Left lung (tissue), 4 donors: ENCODE measurements at regions not wholly inside any gene's neighbourhood (a gene's known extent, or its start where the extent isn't known, plus 50 kb on each side); places are given as distances from the start of the nearest gene placed in this dataset.

ENCODE experiments used
- ATAC-seq: fragments of 200-7000 bp; cut with Tn5 transposase; one replicate; pipeline ENCODE4 v1.9.1; 2020; ENCODE audit warnings: moderate library complexity
- DNase-seq, 4 donors: peaks; one replicate each; pipeline ENCODE4 v3.0.0-alpha.2; 2013 to 2020
- H3K27ac ChIP-seq, 2 donors: fragments of 200-600 bp; sonication (generic) in 1 of 2; one replicate each; pipeline versions ENCODE4 v1.5.0 to v1.8.0; 2020 to 2021
- H3K27me3 ChIP-seq, 2 donors: fragments of 200-600 bp; sonication (generic) in 1 of 2; one replicate each; pipeline versions ENCODE4 v1.5.0 to v1.8.0; 2020 to 2021
- H3K36me3 ChIP-seq, 2 donors: fragments of 200-600 bp; sonication (generic) in 1 of 2; one replicate each; pipeline versions ENCODE4 v1.5.0 to v1.8.0; 2020 to 2021
- H3K4me1 ChIP-seq, 2 donors: fragments of 200-600 bp; one replicate each; pipeline ENCODE4 v1.8.0; 2021
- H3K4me3 ChIP-seq, 2 donors: fragments of 200-600 bp; sonication (generic) in 1 of 2; one replicate each; pipeline versions ENCODE4 v1.5.0 to v1.8.0; 2020 to 2021; ENCODE audit warnings: mild to moderate bottlenecking in 1 of 2
- H3K9me3 ChIP-seq, 2 donors: fragments of 200-600 bp; sonication (generic) in 1 of 2; one replicate each; pipeline versions ENCODE4 v1.5.0 to v1.8.0; 2020 to 2021
- CTCF ChIP-seq, 2 donors: fragments of 200-600 bp; sonication (generic) in 1 of 2; IDR thresholded peaks; one replicate each; pipeline versions ENCODE4 v1.5.0 to v1.8.0; 2021; ENCODE audit warnings: antibody characterized with exemption in 2 of 2
- intact Hi-C, 2 donors: fragments of 100-400 bp; cut with DNase I; formaldehyde crosslinking; loops; one replicate each; pipeline versions ENCODE4 v1.11.2 to v1.14.2; 2022
- donor health status: DM: no; HTN: yes; CAD: no.
- donor health status: DM: no; HTN: no; CAD: no.

DNA sequence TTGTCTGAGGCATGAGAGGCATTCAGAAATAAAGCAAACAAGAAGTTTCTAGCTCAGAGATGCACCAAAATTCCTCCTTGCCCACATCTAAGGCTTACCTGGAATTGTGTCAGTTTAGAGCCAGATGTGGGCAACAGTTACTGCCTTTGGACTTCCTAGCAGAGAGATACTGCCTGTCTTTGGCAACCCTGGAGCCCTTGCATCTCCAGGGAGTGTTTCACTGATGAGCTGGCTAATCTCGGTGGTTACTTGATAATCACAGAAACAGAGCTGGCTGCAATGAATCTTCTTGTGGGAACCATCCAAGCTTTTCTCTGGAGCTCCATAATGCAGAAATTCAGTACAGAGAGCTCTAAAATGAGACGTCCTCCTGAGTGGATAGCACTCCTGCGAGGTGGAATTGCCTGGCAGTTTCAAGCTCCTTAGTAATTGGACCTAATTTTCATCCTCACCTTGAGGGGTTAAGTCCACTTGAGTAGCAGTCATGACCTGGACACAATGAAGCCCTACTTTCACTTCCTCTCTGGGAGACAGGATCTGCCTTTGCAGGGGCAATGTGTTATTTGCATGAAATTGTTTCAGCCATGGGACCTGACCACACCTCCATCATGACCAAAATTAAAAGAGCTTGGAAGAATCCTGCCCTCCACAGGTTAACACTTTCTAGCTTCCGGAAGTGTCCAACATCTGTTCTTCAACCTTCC lies 108.8 kb upstream of the ARHGAP5 start:
- ATAC-seq (no peak), DNase-seq (no peak)
- Histone ChIP-seq H3K27me3 (no peaks in the 10 kb centered on the region), H3K9me3 (peaks cover 0 to 5% of the 10 kb centered on the region in 2 donors), H3K36me3 (no peaks in the 10 kb centered on the region), H3K27ac (no peak overlapping the region), H3K4me3 (no peak overlapping the region), H3K4me1 (no peaks in the 10 kb centered on the region)
- TF ChIP-seq CTCF (IDR thresholded peaks at IDR 0.05): no peak
- intact Hi-C loops: no loop called here

DNA sequence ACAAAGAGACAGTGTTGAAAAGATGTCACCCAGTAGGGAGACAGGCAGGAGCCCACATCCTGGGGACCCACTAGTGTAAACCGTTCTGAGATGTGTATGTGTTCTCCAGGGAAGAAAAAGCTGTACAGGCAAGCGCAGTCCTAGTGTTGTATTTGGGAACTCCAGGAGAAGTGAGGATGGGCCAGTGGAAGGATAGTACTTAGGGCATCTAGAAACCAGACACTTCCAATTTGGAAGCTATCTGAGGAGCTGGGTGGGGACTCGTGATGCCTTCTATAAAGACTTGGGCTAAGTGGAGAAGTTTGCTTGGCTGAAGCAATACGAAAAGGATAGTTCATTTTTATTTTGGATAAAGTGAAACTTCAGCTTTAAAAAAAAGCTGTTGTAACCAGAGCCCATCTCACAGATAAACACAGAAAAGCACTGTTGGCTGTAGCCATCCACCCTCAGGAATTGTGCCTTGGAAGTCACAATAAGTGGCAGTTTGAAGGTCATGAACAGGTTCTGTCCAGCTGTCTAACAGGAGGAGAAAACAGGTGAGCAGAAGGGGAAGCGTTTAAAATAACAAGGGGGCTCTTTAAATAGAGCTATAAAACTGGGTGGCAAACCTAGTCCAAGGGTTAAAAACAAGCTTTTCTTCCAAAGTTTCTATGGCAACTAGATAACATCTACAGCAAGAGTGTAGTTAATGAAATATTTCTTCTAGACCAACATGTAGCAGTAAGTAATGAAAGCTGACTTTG lies 108.0 kb upstream of the ARHGAP5 start:
- intact Hi-C loops: no loop called here
- Histone ChIP-seq H3K27me3 (no peaks in the 10 kb centered on the region), H3K27ac (no peak overlapping the region), H3K4me3 (no peak overlapping the region), H3K9me3 (peaks cover 0 to 13% of the 10 kb centered on the region in 2 donors), H3K4me1 (no peaks in the 10 kb centered on the region), H3K36me3 (no peaks in the 10 kb centered on the region)
- TF ChIP-seq CTCF (IDR thresholded peaks at IDR 0.05): no peak
- DNase-seq (no peak), ATAC-seq (no peak)

- no peak for DNase-seq
- Histone ChIP-seq H3K27me3 (no peaks in the 10 kb centered on the region), H3K4me1 (no peaks in the 10 kb centered on the region), H3K9me3 (peaks cover 0 to 20% of the 10 kb centered on the region in 2 donors), H3K27ac (no peak overlapping the region), H3K4me3 (no peak overlapping the region), H3K36me3 (no peaks in the 10 kb centered on the region)
- TF ChIP-seq CTCF (IDR thresholded peaks at IDR 0.05): no peak
- peak; percentile 16 for ATAC-seq
- intact Hi-C loops: no loop called here
These were observed 107.3 kb upstream of the ARHGAP5 start for GRCh38 chr14:31969699-31970240.

GRCh38 chr14:31970744-31971143 lies 106.4 kb upstream of the ARHGAP5 start:
- H3K27ac ChIP-seq: no peak overlapping the region
- no peak overlapping the region for H3K4me3 ChIP-seq
- H3K4me1 ChIP-seq: no peaks in the 10 kb centered on the region
- no peaks in the 10 kb centered on the region for H3K36me3 ChIP-seq
- DNase-seq (no peak), ATAC-seq (no peak)
- no peak for TF ChIP-seq CTCF (IDR thresholded peaks at IDR 0.05)
- peaks cover 0 to 23% of the 10 kb centered on the region in 2 donors for H3K9me3 ChIP-seq
- no peaks in the 10 kb centered on the region for H3K27me3 ChIP-seq
- intact Hi-C loops: no loop called here

GRCh38 chr14:31971612-31972011 lies 105.5 kb upstream of the ARHGAP5 start:
- peaks cover 0 to 23% of the 10 kb centered on the region in 2 donors for H3K9me3 ChIP-seq
- intact Hi-C loops: no loop called here

More at GRCh38 chr14:31971612-31972011, 105.5 kb upstream of the ARHGAP5 start:
- Histone ChIP-seq H3K4me1 (no peaks in the 10 kb centered on the region), H3K36me3 (no peaks in the 10 kb centered on the region), H3K27me3 (no peaks in the 10 kb centered on the region), H3K4me3 (no peak overlapping the region), H3K27ac (no peak overlapping the region)
- no peak for ATAC-seq
- no peak for DNase-seq
- TF ChIP-seq CTCF (IDR thresholded peaks at IDR 0.05): no peak
